NT2/D1 (cell line): ENCODE measurements at regions not wholly inside any gene's neighbourhood (a gene's known extent, or its start where the extent isn't known, plus 50 kb on each side); places are given as distances from the start of the nearest gene placed in this dataset.

Source experiments
- DNase-seq: peaks from one replicate; pipeline ENCODE4 v3.0.0-alpha.2; 2011; ENCODE audit warnings: low read depth, low spot score
- H3K27me3 ChIP-seq: 2 replicates; pipeline ENCODE4 v1.6.0; 2011; ENCODE audit warnings: mild to moderate bottlenecking; ENCODE audit not compliant: insufficient read length, insufficient read depth
- H3K36me3 ChIP-seq: 2 replicates; pipeline ENCODE4 v1.6.1; 2011; ENCODE audit warnings: mild to moderate bottlenecking, low read length, mixed read lengths; ENCODE audit not compliant: insufficient read depth, insufficient read length
- H3K4me1 ChIP-seq: 2 replicates; pipeline ENCODE4 v1.5.1; 2011; ENCODE audit not compliant: insufficient read depth, insufficient read length
- H3K4me3 ChIP-seq: 2 replicates; pipeline ENCODE4 v1.5.1; 2011; ENCODE audit warnings: low read depth; ENCODE audit not compliant: insufficient read length
- H3K9ac ChIP-seq: 2 replicates; pipeline ENCODE4 v1.6.0; 2011; ENCODE audit warnings: low read depth; ENCODE audit not compliant: insufficient read length
- H3K9me3 ChIP-seq: 2 replicates; pipeline ENCODE4 v1.5.1; 2011; ENCODE audit warnings: mild to moderate bottlenecking, low read length; ENCODE audit not compliant: insufficient read depth
- SUZ12 ChIP-seq: IDR thresholded peaks from 2 replicates; pipeline ENCODE4 v1.6.1; 2011; ENCODE audit not compliant: insufficient read length, insufficient read depth; ENCODE audit errors: extremely low read depth
- YY1 ChIP-seq: IDR thresholded peaks from 2 replicates; pipeline ENCODE4 v1.6.1; 2011; ENCODE audit not compliant: insufficient read length, insufficient read depth
- ZNF274 ChIP-seq: IDR thresholded peaks from 2 replicates; pipeline ENCODE4 v1.6.1; 2011; ENCODE audit warnings: mild to moderate bottlenecking, low read depth, low read length

GRCh38 chr11:90930252-90930651 is 707.4 kb upstream of the CHORDC1 start:
- no peak overlapping the region for H3K4me3 ChIP-seq
- no peak for DNase-seq
- no peaks in the 10 kb centered on the region for H3K4me1 ChIP-seq
- H3K36me3 ChIP-seq = no peaks in the 10 kb centered on the region
- no peak for TF ChIP-seq YY1
- no peak for TF ChIP-seq SUZ12
- TF ChIP-seq ZNF274 = no peak
- H3K9ac ChIP-seq = no peak overlapping the region
- no peaks in the 10 kb centered on the region for H3K9me3 ChIP-seq
- H3K27me3 ChIP-seq = no peaks in the 10 kb centered on the region

GRCh38 chr11:90919332-90919731 is 696.5 kb upstream of the CHORDC1 start:
- no peaks in the 10 kb centered on the region for H3K4me1 ChIP-seq
- no peaks in the 10 kb centered on the region for H3K27me3 ChIP-seq
- no peaks in the 10 kb centered on the region for H3K36me3 ChIP-seq
- no peak overlapping the region for H3K4me3 ChIP-seq
- no peaks in the 10 kb centered on the region for H3K9me3 ChIP-seq
- TF ChIP-seq YY1 (no peak), SUZ12 (no peak), ZNF274 (no peak)
- H3K9ac ChIP-seq = no peak overlapping the region
- no peak for DNase-seq

- DNase-seq = no peak
- H3K4me3 ChIP-seq = no peak overlapping the region
Observed at GRCh38 chr11:90916706-90917105, 693.9 kb upstream of the CHORDC1 start.

GRCh38 chr11:90913131-90913668 is 690.4 kb upstream of the CHORDC1 start:
- Histone ChIP-seq H3K27me3 (no peaks in the 10 kb centered on the region), H3K4me3 (no peak overlapping the region), H3K9ac (no peak overlapping the region), H3K4me1 (no peaks in the 10 kb centered on the region), H3K9me3 (no peaks in the 10 kb centered on the region), H3K36me3 (no peaks in the 10 kb centered on the region)
- DNase-seq = no peak
- no peak for TF ChIP-seq ZNF274
- TF ChIP-seq SUZ12 = no peak
- TF ChIP-seq YY1 = no peak

More at GRCh38 chr11:90916706-90917105, 693.9 kb upstream of the CHORDC1 start:
- TF ChIP-seq YY1 (no peak), ZNF274 (no peak), SUZ12 (no peak)
- Histone ChIP-seq H3K9ac (no peak overlapping the region), H3K9me3 (no peaks in the 10 kb centered on the region), H3K36me3 (no peaks in the 10 kb centered on the region), H3K27me3 (no peaks in the 10 kb centered on the region), H3K4me1 (no peaks in the 10 kb centered on the region)

- Histone ChIP-seq H3K9me3 (no peaks in the 10 kb centered on the region), H3K4me3 (no peak overlapping the region), H3K4me1 (no peaks in the 10 kb centered on the region), H3K36me3 (no peaks in the 10 kb centered on the region), H3K27me3 (no peaks in the 10 kb centered on the region), H3K9ac (no peak overlapping the region)
- TF ChIP-seq YY1 = no peak
- no peak for TF ChIP-seq ZNF274
- TF ChIP-seq SUZ12 = no peak
- DNase-seq = no peak
Observed at GRCh38 chr11:90912631-90913030, 689.8 kb upstream of the CHORDC1 start.

GRCh38 chr11:90911192-90911591 is 688.3 kb upstream of the CHORDC1 start:
- no peak for DNase-seq
- Histone ChIP-seq H3K36me3 (no peaks in the 10 kb centered on the region), H3K9ac (no peak overlapping the region), H3K27me3 (no peaks in the 10 kb centered on the region), H3K4me3 (no peak overlapping the region), H3K4me1 (no peaks in the 10 kb centered on the region), H3K9me3 (no peaks in the 10 kb centered on the region)
- TF ChIP-seq ZNF274 = no peak
- no peak for TF ChIP-seq SUZ12
- TF ChIP-seq YY1 = no peak

GRCh38 chr11:90908074-90908473 is 685.2 kb upstream of the CHORDC1 start:
- no peaks in the 10 kb centered on the region for H3K27me3 ChIP-seq
- H3K9ac ChIP-seq = no peak overlapping the region
- no peak overlapping the region for H3K4me3 ChIP-seq
- no peaks in the 10 kb centered on the region for H3K4me1 ChIP-seq
- no peaks in the 10 kb centered on the region for H3K9me3 ChIP-seq
- DNase-seq = no peak
- no peak for TF ChIP-seq YY1
- TF ChIP-seq ZNF274 = no peak
- TF ChIP-seq SUZ12 = no peak
- H3K36me3 ChIP-seq = no peaks in the 10 kb centered on the region

- Histone ChIP-seq H3K36me3 (no peaks in the 10 kb centered on the region), H3K9ac (no peak overlapping the region), H3K4me1 (no peaks in the 10 kb centered on the region), H3K9me3 (no peaks in the 10 kb centered on the region), H3K4me3 (no peak overlapping the region), H3K27me3 (no peaks in the 10 kb centered on the region)
- TF ChIP-seq ZNF274 (no peak), YY1 (no peak), SUZ12 (no peak)
- no peak for DNase-seq
Observed at GRCh38 chr11:90895850-90896249, 673.0 kb upstream of the CHORDC1 start.
